ENCODE measurements at regions not wholly inside any gene's neighbourhood (a gene's known extent, or its start where the extent isn't known, plus 50 kb on each side); places are given as distances from the start of the nearest gene placed in this dataset.

DNA sequence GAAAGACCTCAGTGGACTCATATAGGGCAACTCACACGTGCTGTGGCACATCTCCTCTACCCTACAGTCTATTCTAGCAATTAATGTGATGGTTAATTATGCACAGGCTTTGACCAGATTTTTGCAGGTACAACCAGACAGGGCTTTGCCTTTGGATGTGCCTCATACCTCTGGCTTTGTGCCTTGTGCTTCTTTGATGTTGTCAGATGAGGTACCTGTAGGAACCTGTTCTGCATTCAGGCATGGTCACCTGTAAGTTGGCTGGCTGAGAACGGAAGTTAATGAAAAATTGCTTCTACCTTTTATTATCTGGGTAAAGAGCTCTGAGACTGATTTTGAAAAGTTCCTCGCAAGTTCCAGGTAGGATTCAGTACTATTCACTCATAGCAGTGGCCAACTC is 462.9 kb upstream of the ZFHX3 start:
- Histone ChIP-seq H2AFZ (ENCODE audit: control insufficient read depth, low read length) (no peak overlapping the region), H4K20me1 (ENCODE audit: control insufficient read depth, extremely low read depth, insufficient read depth, low read length) (no peaks in the 10 kb centered on the region), H3K4me2 (ENCODE audit: control insufficient read depth, extremely low read depth, insufficient read depth, low read depth, low read length) (no peak overlapping the region), H3K9ac (ENCODE audit: control insufficient read depth, extremely low read depth, insufficient read depth, low read length) (no peak overlapping the region), H3K79me2 (ENCODE audit: control insufficient read depth, insufficient read depth, low read length) (no peaks in the 10 kb centered on the region), H3K4me1 (ENCODE audit: control insufficient read depth, extremely low read depth, insufficient read depth, low read length) (no peaks in the 10 kb centered on the region), H3K27ac (ENCODE audit: control insufficient read depth, insufficient read depth, low read length) (no peak overlapping the region), H3K27me3 (ENCODE audit: control insufficient read depth, extremely low read depth, insufficient read depth, low read length) (no peaks in the 10 kb centered on the region), H3K4me3 (ENCODE audit: control insufficient read depth in 2 of 3, extremely low read depth in 1 of 3, insufficient read depth in 2 of 3, low read depth in 1 of 3, low read length in 3 of 3) (no peak overlapping the region), H3K9me3 (ENCODE audit: control insufficient read depth, low read depth, low read length) (no peaks in the 10 kb centered on the region), H3K36me3 (ENCODE audit: control insufficient read depth in 2 of 2, extremely low read depth in 1 of 2, insufficient read depth in 2 of 2, low read length in 2 of 2) (no peaks in the 10 kb centered on the region), H3K9me1 (ENCODE audit: control insufficient read depth, extremely low read depth, insufficient read depth, low read length) (no peaks in the 10 kb centered on the region)
- dilution Hi-C loops (cut with MboI; ENCODE audit: extremely low pct_ligation_motif_present, low sequenced_read_pairs): no loop called here
- no peak for TF ChIP-seq EZH2 (IDR thresholded peaks at IDR 0.05; ENCODE audit: low read length)
- TF ChIP-seq, protein P1, sequence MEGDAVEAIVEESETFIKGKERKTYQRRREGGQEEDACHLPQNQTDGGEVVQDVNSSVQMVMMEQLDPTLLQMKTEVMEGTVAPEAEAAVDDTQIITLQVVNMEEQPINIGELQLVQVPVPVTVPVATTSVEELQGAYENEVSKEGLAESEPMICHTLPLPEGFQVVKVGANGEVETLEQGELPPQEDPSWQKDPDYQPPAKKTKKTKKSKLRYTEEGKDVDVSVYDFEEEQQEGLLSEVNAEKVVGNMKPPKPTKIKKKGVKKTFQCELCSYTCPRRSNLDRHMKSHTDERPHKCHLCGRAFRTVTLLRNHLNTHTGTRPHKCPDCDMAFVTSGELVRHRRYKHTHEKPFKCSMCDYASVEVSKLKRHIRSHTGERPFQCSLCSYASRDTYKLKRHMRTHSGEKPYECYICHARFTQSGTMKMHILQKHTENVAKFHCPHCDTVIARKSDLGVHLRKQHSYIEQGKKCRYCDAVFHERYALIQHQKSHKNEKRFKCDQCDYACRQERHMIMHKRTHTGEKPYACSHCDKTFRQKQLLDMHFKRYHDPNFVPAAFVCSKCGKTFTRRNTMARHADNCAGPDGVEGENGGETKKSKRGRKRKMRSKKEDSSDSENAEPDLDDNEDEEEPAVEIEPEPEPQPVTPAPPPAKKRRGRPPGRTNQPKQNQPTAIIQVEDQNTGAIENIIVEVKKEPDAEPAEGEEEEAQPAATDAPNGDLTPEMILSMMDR (optimal IDR thresholded peaks at IDR 0.05 in 1 of 3, IDR thresholded peaks at IDR 0.05 in 1 of 3, conservative IDR thresholded peaks at IDR 0.05 in 1 of 3; ENCODE audit: extremely low read depth in 1 of 3, insufficient read depth in 2 of 3, low read length in 3 of 3): no peak
- FAIRE-seq (no peak), DNase-seq (ENCODE audit: low read depth, low spot score) (no peak)

DNA sequence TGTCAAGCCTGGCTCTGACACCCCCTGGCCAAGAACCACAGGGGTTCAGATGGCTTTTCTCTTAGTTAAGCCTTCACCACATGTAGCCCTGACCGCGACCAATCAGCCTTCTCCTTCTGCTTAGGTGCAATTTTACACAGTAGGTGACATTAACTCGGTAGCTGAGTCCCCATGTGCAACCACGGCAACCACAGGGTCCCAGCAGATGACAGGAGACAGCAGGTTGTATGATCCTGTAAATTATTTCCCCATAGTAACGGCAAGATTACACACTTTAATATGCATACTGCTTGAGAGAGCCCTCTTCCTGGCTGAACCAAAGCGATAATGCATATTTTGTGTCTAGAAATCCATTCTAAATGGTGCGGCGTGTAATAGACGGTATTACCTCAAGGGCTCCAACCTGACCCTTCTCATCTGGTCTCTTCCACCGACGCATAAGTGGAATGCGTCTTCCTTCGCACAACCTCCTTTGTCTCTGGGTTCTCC is 458.7 kb upstream of the ZFHX3 start:
- Histone ChIP-seq H3K9me3 (ENCODE audit: control insufficient read depth, low read depth, low read length) (no peaks in the 10 kb centered on the region), H3K27ac (ENCODE audit: control insufficient read depth, insufficient read depth, low read length) (no peak overlapping the region), H4K20me1 (ENCODE audit: control insufficient read depth, extremely low read depth, insufficient read depth, low read length) (no peaks in the 10 kb centered on the region), H3K36me3 (ENCODE audit: control insufficient read depth in 2 of 2, extremely low read depth in 1 of 2, insufficient read depth in 2 of 2, low read length in 2 of 2) (no peaks in the 10 kb centered on the region), H3K27me3 (ENCODE audit: control insufficient read depth, extremely low read depth, insufficient read depth, low read length) (no peaks in the 10 kb centered on the region), H3K4me1 (ENCODE audit: control insufficient read depth, extremely low read depth, insufficient read depth, low read length) (no peaks in the 10 kb centered on the region), H2AFZ (ENCODE audit: control insufficient read depth, low read length) (no peak overlapping the region), H3K4me3 (ENCODE audit: control insufficient read depth in 2 of 3, extremely low read depth in 1 of 3, insufficient read depth in 2 of 3, low read depth in 1 of 3, low read length in 3 of 3) (no peak overlapping the region), H3K4me2 (ENCODE audit: control insufficient read depth, extremely low read depth, insufficient read depth, low read depth, low read length) (no peak overlapping the region), H3K9ac (ENCODE audit: control insufficient read depth, extremely low read depth, insufficient read depth, low read length) (no peak overlapping the region), H3K9me1 (ENCODE audit: control insufficient read depth, extremely low read depth, insufficient read depth, low read length) (no peaks in the 10 kb centered on the region), H3K79me2 (ENCODE audit: control insufficient read depth, insufficient read depth, low read length) (no peaks in the 10 kb centered on the region)
- FAIRE-seq: no peak
- DNase-seq (ENCODE audit: low read depth, low spot score): no peak
- TF ChIP-seq EZH2 (IDR thresholded peaks at IDR 0.05; ENCODE audit: low read length): no peak
- TF ChIP-seq, protein P1 (optimal IDR thresholded peaks at IDR 0.05 in 1 of 3, IDR thresholded peaks at IDR 0.05 in 1 of 3, conservative IDR thresholded peaks at IDR 0.05 in 1 of 3; ENCODE audit: extremely low read depth in 1 of 3, insufficient read depth in 2 of 3, low read length in 3 of 3): no peak
- dilution Hi-C loops (cut with MboI; ENCODE audit: extremely low pct_ligation_motif_present, low sequenced_read_pairs): no loop called here

All from keratinocyte (primary cell).